GM04503 (cell line): ENCODE measurements at regions not wholly inside any gene's neighbourhood (a gene's known extent, or its start where the extent isn't known, plus 50 kb on each side); places are given as distances from the start of the nearest gene placed in this dataset.
"Not testable (repeated sequence)": the region's sequence is repeated elsewhere in the genome, so short reads cannot be mapped to it uniquely, and the experiment has no call there.

Source experiments
- DNase-seq: peaks from one replicate; pipeline ENCODE4 v3.0.0-alpha.2; 2012; ENCODE audit warnings: low read depth

- no peak for DNase-seq
These were observed 1099.3 kb upstream of the CELF4 start for GRCh38 chr18:38664929-38665328.

- no peak for DNase-seq
These were observed 1098.1 kb upstream of the CELF4 start for GRCh38 chr18:38663682-38664081.

DNA sequence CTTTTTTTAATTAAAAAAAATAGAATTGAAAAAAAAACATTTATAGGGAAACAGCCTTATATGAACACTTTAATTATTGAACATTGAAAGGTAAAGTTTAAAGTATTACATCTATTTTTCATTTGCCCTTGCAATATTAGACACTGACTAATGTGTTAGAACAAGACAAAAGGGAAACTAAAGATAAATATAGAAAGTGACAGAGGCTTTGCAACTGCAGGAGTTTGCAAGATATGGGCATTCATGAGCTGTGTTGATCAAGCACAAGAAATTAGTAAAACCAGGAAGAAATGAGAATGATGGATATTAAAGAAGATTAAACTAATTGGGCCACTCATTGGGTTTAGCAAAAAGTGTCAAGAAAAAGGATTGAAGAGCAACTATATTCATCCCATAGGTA, 1097.7 kb upstream of the CELF4 start:
- no peak for DNase-seq

- no peak for DNase-seq
These were observed 1089.3 kb upstream of the CELF4 start for GRCh38 chr18:38654946-38655345.

- DNase-seq = no peak
These were observed 1086.1 kb upstream of the CELF4 start for GRCh38 chr18:38651736-38652135.

DNA sequence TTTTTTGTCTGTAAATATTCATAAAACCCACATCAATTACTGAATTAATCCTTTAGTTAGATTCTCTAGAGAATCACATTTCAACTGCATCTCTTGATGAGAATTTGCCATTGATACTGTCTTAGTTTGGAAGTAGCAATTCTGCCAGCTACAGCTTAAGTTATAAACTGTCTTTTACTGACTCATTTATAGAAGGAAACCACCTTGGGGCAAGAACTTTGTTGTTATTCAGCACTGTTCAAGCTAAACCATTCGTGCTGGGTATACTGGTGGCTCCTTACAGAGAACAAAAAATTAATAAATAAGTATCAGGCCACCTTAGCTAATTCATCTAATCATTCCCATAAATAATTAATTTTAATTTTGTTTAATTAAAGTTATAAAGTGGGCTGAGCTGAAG, 1082.6 kb upstream of the CELF4 start:
- DNase-seq = no peak

- DNase-seq = no peak
These were observed 1080.7 kb upstream of the CELF4 start for GRCh38 chr18:38646296-38646695.

- no peak for DNase-seq
These were observed 1079.5 kb upstream of the CELF4 start for GRCh38 chr18:38644875-38645641.

DNA sequence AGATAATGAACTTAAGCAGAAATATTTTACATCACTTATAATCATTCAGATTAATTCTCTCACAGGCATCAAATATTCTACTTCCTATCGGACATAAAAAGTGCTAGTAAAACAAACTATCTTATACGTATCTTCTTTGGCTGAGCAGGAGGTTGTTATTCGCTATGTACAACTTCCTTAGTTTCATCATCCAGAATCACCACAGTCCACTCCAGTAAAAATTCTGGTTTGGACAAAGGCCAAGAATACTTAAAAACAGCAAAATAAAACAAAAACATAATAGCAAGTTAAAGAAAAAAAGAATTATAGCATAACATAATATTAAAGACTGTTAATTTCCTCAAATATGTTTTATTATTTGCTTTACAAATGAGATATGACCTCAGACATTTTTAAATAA, 1077.1 kb upstream of the CELF4 start:
- no peak for DNase-seq

- DNase-seq = not testable (repeated sequence)
These were observed 1074.1 kb upstream of the CELF4 start for GRCh38 chr18:38639700-38640099.

GRCh38 chr18:38635709-38636430, 1070.3 kb upstream of the CELF4 start:
- no peak for DNase-seq

GRCh38 chr18:38634117-38634516, 1068.5 kb upstream of the CELF4 start:
- no peak for DNase-seq

DNA sequence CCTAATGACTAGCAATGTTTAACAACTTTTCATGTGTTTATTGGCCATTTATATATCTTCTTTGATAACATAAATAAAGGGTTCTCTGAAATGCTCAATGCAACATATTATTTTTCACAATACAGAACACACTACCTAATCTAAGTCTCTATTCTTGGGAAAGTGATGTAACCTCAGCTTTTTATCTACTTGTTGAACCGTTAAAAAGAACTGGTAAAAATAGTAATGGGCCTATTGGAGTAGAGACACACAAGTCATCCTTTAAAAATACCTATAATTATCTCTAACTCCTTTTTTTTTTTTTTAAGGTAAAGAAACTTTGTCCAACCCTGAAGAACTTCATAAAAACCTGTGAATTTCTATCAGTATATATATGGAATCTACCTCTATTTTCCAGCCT, 1067.7 kb upstream of the CELF4 start:
- DNase-seq = no peak

- DNase-seq = no peak
These were observed 1053.5 kb upstream of the CELF4 start for GRCh38 chr18:38619129-38619528.

GRCh38 chr18:38616306-38616705, 1050.7 kb upstream of the CELF4 start:
- no peak for DNase-seq

- DNase-seq = no peak
These were observed 1047.3 kb upstream of the CELF4 start for GRCh38 chr18:38612904-38613303.

DNA sequence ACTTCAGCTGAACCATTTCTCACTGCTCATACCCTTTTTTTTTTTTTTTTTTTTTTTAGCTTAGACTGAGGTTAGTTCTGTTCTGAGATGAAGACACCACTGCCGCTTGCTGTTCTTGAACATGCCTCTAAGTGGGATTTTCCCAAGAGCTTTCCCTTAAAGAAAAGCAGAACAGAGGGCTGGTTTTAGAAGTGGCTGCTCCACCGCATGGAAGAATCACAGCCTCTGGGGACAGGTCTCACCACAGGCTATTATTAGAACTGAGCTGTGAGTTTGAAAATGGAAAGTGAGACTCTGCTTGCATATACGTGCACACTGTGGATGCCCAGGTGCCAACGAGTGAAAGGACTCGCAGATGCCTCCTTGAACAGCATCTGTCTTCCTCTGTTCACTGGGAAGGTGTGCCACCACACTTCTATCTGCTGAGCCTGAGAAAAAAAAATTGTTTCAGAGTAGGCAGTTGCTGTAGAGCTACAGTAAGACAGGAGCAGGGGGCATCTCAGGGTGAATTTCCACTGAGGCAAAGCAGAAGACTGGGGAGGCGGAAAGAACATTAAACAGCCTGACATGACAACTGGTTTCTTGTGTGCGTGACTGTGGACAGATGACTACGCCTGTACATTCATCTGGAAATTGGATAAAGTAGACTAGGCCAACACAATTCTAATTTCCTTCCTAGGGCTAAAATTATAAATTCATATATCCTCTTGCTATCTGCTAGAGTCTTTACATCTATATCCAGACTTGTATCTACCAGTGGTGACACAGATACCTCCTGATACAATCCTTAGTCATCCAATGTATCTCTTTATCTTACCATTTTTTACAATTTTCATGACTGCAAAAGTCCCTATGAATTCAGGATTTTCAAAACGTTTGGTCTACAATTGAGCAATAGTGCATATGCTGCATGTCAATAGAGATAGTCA, 1045.7 kb upstream of the CELF4 start:
- no peak for DNase-seq

DNA sequence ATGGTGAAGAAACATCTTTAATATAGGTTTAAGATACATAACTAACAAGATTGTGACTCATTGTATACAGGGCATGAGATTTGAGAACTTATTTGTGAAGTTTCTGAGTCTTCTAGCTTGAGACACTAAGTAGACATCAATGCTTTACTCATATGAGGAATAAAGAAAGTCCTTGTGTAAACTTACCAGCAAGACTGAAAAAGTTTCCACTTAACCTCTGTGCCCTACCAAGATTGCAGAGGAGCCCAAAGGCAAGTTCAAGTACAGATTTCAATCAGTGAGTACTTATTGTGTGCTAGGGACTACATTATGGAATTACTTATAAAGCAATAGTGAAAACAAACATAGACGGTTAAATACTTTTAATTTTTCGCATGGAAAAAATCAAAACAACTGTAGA, 1041.2 kb upstream of the CELF4 start:
- DNase-seq = no peak

DNA sequence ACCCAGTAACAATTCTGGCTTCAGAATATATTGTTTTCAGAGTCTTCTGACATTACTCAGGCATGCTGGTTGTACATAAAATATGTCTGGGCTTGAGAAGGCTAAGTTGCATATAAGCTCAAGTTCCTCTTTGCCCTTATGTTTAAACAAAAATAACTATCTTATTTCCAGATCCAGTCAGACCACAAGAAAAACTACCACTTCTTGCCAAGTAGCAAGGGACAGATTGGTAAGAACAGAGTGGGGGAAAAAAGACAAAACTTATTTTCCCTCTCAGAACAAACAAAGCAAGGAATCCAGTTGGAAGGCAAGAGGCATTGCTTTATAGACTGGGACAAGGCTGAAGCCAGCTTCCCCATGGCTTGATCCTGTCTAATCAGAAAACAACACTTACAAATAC, 1036.7 kb upstream of the CELF4 start:
- DNase-seq = no peak

GRCh38 chr18:38587571-38587970, 1022.0 kb upstream of the CELF4 start:
- DNase-seq = no peak

DNA sequence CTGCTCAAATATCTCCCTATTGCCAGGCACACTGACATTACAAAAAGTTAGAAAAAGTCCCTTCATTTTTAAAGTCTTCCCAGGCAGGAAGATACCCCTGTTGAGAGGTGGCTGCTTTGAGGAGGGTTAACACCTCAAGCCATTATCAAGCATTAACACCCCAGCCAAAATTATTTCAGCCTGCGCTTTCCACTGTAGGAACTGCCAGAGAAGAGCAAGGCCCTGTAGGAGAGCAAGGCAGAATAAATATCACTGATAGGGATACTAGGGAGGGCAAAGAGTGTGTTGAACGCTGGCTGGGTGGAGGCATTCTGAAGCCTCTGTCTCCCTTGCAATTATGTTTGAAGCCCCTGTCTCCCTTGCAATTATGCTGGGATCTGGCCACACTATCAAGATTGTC, 1020.7 kb upstream of the CELF4 start:
- DNase-seq = no peak

- DNase-seq = no peak
These were observed 1014.2 kb upstream of the CELF4 start for GRCh38 chr18:38579764-38580163.

DNA sequence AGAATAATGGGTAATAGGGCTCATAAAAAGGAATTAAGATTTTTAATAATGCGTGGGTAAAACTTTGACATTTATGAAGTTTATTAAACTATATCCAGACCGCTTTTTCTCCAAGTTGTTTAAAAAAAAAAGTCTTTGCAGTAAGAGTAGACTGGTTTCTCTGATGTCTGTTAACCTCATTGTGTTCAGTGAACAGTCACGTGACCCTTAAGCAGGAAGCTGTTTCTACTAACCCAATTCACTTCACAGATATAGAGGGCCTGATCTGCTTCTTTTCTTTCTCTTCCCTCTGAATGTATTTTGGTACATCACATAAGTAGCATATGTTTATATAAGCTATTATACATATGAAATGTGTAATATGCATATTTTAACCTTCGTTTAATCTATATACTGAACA, 1011.3 kb upstream of the CELF4 start:
- no peak for DNase-seq
